IPS-18c (cell line): ENCODE measurements at regions not wholly inside any gene's neighbourhood (a gene's known extent, or its start where the extent isn't known, plus 50 kb on each side); places are given as distances from the start of the nearest gene placed in this dataset.

ENCODE experiments used
- H3K4me3 ChIP-seq: 2 replicates; pipeline ENCODE4 v1.7.0; 2013; ENCODE audit warnings: low read depth, mild to moderate bottlenecking, low read length, moderate library complexity; ENCODE audit not compliant: insufficient read depth
- H3K9me3 ChIP-seq: one replicate; pipeline ENCODE4 v1.6.1; 2013; ENCODE audit warnings: mild to moderate bottlenecking, low read length, moderate library complexity; ENCODE audit not compliant: control insufficient read depth, insufficient read depth

DNA sequence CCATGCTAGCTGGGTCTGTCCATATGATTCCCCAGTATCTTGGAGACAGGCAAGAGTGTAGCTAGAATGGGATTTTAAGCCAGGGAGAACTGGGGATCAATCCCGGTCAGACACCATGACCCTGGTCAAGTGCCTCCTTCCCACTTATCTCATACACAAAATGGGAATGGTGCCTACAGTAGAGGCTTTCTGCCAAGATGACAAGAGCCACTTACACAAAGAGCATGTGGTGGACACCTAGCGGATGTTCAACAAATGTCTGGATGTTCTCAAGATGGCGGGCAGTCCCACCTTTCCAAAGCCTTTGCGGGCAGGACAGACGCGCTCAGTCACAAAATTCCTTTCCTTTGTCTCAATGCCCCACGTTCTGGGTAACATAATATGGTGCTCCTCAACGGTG lies 57.3 kb downstream of the MAF start:
- Histone ChIP-seq H3K4me3 (no peak overlapping the region), H3K9me3 (no peaks in the 10 kb centered on the region)

DNA sequence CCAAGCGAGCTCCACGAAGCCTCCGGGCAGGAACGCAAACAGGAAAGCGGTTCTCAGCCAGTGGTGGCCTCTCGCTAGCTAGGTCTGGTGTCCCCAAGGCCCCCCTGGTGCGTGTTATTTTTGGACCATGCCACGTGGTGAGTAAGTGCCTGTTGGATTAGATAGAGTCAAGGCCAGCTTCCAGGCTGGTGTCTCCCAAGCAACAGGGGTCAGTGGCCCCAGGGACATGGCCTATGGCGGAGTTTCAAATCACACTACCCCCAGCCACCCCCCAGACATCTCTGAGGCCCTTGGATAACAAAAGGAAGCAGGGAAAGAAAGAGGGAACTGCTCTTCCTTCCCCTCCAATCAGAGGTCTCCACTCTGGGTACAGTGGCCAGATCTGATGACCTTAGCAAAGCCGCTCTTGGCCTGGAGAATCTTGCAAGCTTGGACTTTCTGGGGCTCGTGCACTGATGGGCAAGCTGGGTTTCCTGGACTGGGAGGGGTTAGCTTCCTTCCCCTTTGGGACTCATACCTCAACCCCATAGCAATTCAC lies 58.2 kb downstream of the MAF start:
- no peak overlapping the region for H3K4me3 ChIP-seq
- no peaks in the 10 kb centered on the region for H3K9me3 ChIP-seq

DNA sequence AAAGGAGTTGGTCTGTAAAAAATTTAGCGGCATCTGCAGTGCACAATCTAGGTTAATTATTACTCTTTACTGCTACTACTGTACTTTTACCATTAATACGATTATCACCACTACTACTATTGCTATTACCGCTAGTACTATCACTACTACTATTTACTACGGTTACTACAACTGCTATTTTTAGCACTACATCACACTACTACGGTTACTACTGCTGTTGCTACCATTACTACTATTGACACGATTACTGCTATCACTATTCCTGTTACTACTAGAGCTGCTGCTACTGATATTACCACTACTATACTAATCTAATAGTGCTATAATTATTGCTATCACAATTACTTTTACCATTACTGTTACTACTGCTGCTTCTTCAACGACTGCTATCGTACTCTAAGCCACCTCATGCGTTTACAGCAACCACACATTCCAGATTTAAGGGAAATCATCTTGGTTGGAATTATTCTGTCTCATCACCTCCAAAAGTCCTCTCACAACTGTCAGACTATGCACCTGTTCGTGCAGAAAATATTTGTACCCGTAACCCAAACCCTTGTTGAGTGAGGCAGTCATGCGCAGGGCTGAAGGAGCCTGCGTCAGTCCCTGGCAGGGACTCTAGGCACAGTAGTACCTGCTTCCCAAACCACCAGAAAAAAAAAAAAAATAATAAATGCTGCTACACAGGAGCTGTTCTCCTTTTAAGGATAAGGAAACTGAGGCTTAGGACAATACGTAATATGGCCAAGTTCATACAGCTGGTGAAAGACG lies 59.5 kb downstream of the MAF start:
- Histone ChIP-seq H3K4me3 (no peak overlapping the region), H3K9me3 (no peaks in the 10 kb centered on the region)

DNA sequence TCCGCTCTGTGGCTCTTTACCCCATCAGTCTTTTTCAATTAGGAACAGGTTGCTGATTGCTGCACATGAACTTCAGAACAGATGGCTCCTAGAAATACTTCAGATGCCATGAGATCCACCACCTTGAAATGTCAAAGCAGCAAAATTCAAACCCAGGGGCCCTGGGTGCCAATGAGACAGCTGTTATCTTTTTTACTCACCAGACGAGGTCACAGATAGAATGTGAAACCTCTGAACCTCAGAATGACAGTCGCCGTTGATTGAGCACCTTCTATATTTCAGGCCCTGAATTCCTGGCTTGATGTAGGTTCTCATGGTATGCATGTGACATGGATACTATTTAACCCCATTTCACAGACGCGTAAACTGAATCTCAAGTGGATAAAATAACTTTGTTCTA lies 63.0 kb downstream of the MAF start:
- H3K4me3 ChIP-seq = no peak overlapping the region

DNA sequence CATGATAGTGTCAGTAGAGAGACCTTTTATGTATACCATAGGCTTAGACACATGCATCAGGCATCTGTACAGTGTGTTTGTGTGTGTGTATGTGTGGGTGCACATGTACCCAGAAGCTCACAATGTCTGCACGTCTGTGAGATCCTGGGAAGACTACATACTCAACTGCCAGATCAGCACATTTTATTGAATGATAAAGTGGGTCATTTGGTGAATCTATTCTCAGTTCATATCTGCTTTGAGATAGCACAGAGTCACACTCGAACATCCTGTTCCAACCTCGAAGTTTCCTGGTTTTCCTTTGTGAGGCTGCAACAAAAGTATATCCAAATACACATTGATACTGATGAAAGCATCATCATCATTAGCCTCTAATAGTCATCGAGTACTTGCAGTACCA lies 63.6 kb downstream of the MAF start:
- Histone ChIP-seq H3K4me3 (no peak overlapping the region), H3K9me3 (no peaks in the 10 kb centered on the region)

More for the DNA sequence above, 63.0 kb downstream of the MAF start:
- no peaks in the 10 kb centered on the region for H3K9me3 ChIP-seq

DNA sequence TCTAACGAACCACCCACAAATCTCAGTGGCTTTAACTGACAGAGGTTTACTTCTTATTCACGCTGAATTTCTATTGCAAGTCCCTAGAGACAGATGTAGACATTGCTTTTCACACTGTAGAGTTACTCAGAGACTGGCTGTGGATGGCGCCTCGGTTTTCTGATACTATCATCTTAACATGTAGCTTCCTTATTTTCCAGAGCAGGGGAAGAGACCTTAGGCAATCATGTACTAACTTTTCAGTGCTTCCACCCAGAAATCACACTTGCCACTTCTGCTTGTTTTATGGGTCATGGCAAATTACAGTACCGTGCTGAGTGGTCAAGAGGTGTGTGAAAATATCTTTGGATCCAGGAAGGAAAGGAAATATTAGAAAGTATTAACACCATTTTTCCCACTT lies 65.4 kb downstream of the MAF start:
- Histone ChIP-seq H3K4me3 (no peak overlapping the region), H3K9me3 (no peaks in the 10 kb centered on the region)

DNA sequence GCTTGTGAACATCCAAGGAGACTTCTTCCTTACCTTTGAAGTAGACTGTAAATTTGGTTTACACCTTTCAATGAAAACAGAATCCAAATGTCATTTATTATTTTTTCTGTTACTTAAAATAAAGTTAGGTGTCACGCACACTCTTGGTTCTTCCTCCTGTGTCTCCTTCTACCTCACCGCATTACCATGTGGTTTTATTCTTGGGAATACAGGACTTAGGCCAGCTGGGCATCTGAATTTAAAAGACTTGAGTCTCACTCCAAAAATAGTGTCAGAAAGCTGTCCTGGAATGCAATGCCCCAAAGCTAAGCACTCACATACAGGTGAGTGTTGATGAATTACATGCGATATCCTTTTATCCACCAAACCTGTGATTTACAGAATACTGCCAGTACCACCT lies 66.4 kb downstream of the MAF start:
- Histone ChIP-seq H3K4me3 (no peak overlapping the region), H3K9me3 (no peaks in the 10 kb centered on the region)

DNA sequence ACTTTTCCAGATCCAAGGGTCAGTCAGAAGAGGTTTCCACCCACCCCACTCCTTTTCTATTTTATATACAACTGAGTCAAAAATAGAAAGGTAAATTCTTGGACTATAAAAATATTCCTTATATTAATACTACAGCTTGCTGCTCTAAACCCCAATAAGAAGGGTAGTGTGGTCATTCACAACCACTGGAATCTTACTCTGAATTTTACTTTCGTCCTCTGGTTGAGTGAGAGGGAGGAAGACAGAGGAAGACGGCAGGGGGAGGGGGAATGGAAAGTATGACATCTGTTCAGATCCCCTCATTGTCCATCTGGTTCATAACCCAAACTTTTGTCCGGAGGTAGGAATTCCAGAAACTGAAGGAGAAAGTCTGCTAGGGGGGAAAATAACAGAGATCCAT lies 67.2 kb downstream of the MAF start:
- H3K4me3 ChIP-seq = no peak overlapping the region
- H3K9me3 ChIP-seq = no peaks in the 10 kb centered on the region

DNA sequence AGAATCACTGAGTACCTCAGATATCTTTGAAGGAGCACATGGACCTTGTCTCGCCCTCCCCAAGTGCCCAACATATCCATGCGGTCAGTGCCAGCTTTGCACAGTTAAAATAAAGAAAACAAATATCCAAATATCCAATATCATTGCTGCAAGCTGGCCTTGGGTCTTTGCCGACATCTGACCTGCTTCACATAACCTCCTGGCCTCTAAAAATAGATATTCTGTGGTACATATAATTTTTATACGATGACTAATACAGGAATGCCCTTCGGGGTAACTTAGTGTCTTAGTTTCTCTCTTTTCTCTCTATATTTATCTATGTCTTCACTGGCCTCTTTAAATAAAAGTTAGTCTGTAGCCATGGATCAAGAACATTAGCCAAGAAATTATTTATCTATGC lies 67.8 kb downstream of the MAF start:
- H3K9me3 ChIP-seq = no peaks in the 10 kb centered on the region
- no peak overlapping the region for H3K4me3 ChIP-seq

DNA sequence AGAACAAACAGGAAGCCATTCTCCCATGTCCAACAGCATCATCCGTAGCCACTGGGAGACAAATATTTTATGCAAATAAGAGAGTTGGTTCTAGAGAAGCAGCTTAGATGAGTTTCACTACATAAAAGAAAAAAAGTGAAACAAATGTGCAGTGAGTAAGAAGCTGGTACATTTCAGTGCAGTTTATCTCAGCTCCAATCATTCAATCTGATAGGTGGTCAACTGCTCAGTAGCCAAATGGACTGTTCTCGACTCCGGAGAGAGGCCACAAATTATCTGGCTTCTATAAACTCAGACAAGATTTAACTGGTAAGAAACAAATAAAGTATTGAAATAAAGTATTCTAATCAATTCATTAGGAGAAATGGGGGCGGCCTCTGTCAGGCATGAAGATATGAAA lies 68.3 kb downstream of the MAF start:
- no peak overlapping the region for H3K4me3 ChIP-seq
- no peaks in the 10 kb centered on the region for H3K9me3 ChIP-seq

DNA sequence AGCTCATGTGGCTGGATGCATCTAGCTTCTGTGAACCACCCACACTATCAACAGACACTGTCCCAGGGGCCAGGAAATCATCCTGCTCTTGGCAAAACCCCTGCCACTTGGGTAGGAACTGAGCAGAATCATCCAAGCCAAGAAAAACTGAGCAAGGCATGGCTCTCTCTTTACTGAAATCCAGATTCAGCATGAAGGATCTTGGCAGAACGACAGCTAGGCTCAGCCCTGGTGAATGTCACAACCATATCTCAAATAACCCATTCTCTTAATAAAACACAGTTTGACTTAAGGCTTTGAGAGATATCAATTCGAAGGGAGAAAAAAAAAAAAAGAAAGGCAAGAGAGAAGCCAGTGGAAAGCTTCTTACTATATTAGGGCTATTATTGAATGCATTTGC lies 72.2 kb downstream of the MAF start:
- Histone ChIP-seq H3K4me3 (no peak overlapping the region), H3K9me3 (no peaks in the 10 kb centered on the region)

DNA sequence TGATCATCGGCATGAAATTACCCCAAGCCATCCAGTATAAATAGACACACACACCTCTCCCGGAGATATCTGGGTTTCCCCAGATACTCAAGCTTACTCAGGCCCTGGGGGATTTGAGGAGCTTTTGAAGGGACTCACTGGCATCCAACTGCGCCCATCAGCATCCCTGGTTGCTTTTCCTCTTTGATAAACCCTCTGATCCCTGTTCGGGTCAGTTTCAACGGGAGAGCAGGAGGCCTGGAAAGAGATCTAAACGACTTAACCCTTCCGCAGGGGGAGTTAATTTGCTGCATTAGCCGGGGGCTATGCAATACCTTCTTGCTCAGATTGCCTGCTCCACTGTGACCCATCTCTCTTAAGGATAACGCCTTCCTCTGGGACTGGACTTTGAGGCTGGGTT lies 76.6 kb downstream of the MAF start:
- Histone ChIP-seq H3K4me3 (no peak overlapping the region), H3K9me3 (no peaks in the 10 kb centered on the region)

DNA sequence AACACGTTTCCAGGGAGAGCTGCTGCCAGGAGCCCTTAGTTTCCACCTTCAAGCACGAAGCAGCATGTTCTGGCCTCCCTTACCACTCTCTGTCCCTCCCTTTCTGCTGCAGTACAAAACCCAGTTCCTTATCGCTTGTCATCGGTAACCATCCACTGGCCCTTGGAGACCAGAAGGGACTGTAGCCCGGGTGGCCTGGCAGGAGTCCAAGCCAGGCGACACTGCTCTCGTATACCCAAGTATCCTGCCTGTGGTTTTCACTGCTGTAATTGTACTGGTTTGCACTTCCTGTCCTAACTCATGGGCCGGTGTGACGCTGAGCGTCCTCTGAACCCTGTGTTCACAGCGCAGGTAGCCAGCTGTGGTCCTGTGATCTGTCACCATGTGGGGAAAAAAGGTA lies 81.1 kb downstream of the MAF start:
- H3K4me3 ChIP-seq = no peak overlapping the region
- H3K9me3 ChIP-seq = no peaks in the 10 kb centered on the region

DNA sequence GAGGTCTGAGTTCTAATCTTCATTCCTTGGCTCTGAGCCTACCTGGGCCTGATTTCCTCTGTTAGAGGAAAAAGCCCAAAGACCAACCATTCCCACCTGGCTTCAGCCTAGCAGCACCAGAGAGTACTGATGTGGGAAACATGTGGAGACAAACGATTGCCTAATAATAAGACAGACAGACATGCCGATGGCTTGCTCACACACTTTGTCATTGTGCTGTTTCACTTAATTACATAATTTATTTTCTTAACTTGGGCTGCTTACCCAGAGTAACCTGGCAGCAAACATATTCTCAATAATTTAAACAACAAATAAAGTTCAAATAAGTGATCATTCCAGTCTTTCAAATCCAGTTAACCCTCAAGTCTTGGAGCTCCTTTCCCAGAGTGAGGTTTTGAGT lies 83.4 kb downstream of the MAF start:
- Histone ChIP-seq H3K4me3 (no peak overlapping the region), H3K9me3 (no peaks in the 10 kb centered on the region)

DNA sequence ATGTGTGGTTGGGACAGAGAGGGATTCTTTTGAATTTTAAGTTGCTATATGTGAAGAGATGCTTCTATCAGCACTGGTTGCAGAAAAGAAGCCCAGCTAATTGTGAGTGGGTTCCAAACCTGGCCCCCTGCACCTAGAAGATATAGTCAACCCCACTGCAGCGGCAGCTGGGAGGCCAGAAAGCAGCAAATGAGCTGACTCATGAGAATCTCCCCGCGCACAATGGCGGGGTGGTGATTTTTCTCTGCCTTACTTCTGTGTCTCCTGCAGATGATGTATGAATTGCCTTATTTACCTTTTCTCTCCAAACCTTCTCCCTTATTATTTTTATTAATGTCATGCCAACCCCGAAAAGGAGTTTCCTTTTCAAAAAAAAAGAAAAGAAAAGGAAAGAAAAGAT lies 89.7 kb downstream of the MAF start:
- peaks cover 2% of the 10 kb centered on the region for H3K9me3 ChIP-seq

DNA sequence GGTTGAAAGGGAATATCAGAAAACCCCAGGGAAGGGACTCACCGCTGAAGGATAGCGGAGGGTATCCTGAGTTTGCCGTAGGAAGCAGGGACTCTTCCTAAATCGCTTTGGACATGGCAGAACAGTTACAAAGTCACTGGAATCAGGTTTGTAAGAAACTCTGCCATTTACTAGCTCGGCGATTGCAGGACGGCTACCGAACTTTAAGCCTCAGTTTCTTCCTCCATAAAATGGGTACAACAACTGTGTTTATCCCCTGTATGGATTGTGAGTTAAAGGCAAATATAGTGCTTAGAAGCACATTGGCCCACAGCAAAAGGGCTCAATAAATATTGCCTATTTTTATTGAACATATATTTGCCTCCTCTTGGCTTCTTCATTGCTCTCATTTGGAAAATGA lies 90.6 kb downstream of the MAF start:
- peaks cover 2% of the 10 kb centered on the region for H3K9me3 ChIP-seq
- H3K4me3 ChIP-seq = no peak overlapping the region

More for the DNA sequence above, 89.7 kb downstream of the MAF start:
- H3K4me3 ChIP-seq = no peak overlapping the region

DNA sequence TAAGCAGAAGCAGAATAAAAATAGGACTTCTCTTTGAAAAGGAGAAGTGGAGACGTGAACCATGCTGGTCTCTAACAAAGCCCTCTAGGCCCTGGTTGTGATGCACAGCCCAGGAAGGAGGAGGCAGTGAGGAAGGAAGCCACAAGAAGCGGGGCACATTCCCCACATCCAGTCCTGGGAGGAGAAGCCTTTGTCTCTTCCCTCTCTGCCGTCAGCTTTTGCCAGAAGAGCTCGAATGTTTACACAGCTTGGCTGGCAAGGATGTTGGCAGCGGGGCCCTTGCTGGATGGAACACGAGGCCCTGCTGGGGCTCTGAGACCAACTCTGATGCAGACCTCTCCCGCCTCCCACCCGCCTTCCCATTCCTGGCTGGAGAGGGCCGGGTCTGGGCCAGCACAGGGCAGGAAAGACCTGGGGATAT lies 91.3 kb downstream of the MAF start:
- Histone ChIP-seq H3K9me3 (peaks cover 2% of the 10 kb centered on the region), H3K4me3 (no peak overlapping the region)

DNA sequence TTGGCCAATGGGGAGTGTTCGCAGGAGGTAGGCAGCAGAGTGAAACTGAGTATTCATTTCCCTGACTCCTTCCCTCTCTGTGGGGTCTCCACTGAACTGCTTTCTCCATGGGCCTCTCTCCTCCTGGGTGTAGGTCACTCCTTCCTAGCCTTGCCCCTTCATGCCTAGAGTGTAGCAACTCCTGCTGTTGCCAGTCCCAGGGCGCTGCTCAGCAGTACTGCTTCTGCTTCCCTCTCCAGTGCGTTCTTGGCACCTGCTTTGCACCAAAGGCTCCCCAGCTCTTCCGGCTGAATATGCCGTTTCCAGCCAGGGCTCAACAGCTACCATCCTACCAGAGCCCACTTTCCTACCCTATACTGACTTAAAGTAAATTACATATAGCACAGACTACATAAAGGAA lies 92.2 kb downstream of the MAF start:
- no peak overlapping the region for H3K4me3 ChIP-seq
- peaks cover 2% of the 10 kb centered on the region for H3K9me3 ChIP-seq

DNA sequence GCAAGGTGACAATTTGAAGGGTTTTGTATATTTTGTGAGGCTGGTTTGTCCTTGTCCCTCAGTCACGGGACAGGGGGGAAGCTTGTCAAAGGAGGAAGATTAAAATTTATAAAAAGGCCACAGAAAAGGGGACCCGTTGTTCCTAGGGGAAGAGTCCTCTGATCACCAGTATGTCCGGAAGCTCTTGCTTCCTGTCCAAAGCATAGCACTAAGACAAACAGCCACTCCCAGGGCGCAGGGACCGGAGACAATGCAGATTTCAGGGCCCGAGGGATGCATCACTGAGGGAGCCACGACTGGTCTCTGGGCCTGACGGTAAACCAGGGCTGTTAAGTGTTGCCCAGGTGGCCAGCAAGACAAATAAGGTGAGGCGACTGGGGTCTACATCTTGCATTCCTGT lies 95.2 kb downstream of the MAF start:
- H3K9me3 ChIP-seq = peaks cover under 1% of the 10 kb centered on the region
- H3K4me3 ChIP-seq = no peak overlapping the region
